ENCODE measurements at regions not wholly inside any gene's neighbourhood (a gene's known extent, or its start where the extent isn't known, plus 50 kb on each side); places are given as distances from the start of the nearest gene placed in this dataset.

DNA sequence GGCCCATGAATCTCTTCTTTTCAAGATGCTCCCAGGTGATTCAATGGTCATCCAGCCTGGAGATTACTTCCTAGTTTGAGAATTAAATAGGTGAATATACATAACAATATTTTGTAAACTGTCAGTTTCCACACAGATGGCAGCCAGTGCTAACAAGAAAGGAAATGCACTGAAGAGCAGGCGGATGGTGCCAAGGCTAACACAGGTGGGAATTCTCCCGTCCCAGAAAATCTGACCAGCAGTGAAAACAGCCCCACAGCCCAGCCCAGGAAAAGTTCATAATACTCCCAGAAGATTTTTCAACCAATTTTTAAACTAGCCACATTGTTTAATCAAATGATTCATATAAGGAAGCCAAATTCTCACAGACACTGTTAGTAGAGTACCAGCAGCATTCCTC lies 387.2 kb upstream of the GATB start:
- Histone ChIP-seq H3K27me3 (ENCODE audit: control insufficient read depth in 2 of 2, insufficient read depth in 2 of 2, low read length in 2 of 2) (no peaks in the 10 kb centered on the region), H4K20me1 (ENCODE audit: insufficient read depth, low read length) (no peaks in the 10 kb centered on the region), H3K27ac (ENCODE audit: low read depth in 1 of 2, low read length in 2 of 2) (no peak overlapping the region), H3K4me3 (replicated peaks in 1 of 3; ENCODE audit: low read depth in 2 of 3, low read length in 3 of 3) (no peak overlapping the region), H3K9me3 (replicated peaks in 1 of 2; ENCODE audit: control insufficient read depth in 1 of 2, insufficient read depth in 1 of 2, low read length in 2 of 2) (peaks cover 17 to 18% of the 10 kb centered on the region in 2 donors), H3K4me2 (replicated peaks; ENCODE audit: extremely low read depth, low read length, poor library complexity, severe bottlenecking) (no peak overlapping the region), H3K36me3 (replicated peaks in 1 of 2; ENCODE audit: control insufficient read depth in 1 of 2, insufficient read depth in 2 of 2, low read length in 2 of 2) (no peaks in the 10 kb centered on the region), H3K79me2 (ENCODE audit: insufficient read depth, low read length) (no peaks in the 10 kb centered on the region), H3K9ac (ENCODE audit: insufficient read depth, low read length, poor library complexity, severe bottlenecking) (no peak overlapping the region), H2AFZ (ENCODE audit: insufficient read depth, low read depth, low read length, poor library complexity, severe bottlenecking) (no peak overlapping the region), H3K4me1 (ENCODE audit: control insufficient read depth in 1 of 2, insufficient read depth in 2 of 2, low read length in 2 of 2) (no peaks in the 10 kb centered on the region)
- no peaks in the 10 kb centered on the region for H3K36me3 Mint-ChIP-seq
- peaks cover 0 to 2% (median 0%) of the 10 kb centered on the region in 3 donors for H3K27me3 Mint-ChIP-seq (ENCODE audit: low read depth in 3 of 3)
- no peak overlapping the region for H3K27ac Mint-ChIP-seq
- intact Hi-C loops (cut with micrococcal nuclease): no loop called here
- peaks cover 18 to 46% (median 34%) of the 10 kb centered on the region in 7 donors for H3K9me3 Mint-ChIP-seq
- 83% methylated on average over 2 of the region's 2 CpGs for WGBS (ENCODE audit: insufficient coverage)
- DNase-seq: no peak
- TF ChIP-seq, protein P1, sequence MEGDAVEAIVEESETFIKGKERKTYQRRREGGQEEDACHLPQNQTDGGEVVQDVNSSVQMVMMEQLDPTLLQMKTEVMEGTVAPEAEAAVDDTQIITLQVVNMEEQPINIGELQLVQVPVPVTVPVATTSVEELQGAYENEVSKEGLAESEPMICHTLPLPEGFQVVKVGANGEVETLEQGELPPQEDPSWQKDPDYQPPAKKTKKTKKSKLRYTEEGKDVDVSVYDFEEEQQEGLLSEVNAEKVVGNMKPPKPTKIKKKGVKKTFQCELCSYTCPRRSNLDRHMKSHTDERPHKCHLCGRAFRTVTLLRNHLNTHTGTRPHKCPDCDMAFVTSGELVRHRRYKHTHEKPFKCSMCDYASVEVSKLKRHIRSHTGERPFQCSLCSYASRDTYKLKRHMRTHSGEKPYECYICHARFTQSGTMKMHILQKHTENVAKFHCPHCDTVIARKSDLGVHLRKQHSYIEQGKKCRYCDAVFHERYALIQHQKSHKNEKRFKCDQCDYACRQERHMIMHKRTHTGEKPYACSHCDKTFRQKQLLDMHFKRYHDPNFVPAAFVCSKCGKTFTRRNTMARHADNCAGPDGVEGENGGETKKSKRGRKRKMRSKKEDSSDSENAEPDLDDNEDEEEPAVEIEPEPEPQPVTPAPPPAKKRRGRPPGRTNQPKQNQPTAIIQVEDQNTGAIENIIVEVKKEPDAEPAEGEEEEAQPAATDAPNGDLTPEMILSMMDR (IDR thresholded peaks at IDR 0.05): no peak
- no peaks in the 10 kb centered on the region for H3K4me1 Mint-ChIP-seq
- H3K4me3 Mint-ChIP-seq: no peak overlapping the region

GRCh38 chr4:152146244-152146643 lies 385.4 kb upstream of the GATB start:
- Histone ChIP-seq H2AFZ (ENCODE audit: insufficient read depth, low read depth, low read length, poor library complexity, severe bottlenecking) (no peak overlapping the region), H4K20me1 (ENCODE audit: insufficient read depth, low read length) (no peaks in the 10 kb centered on the region), H3K4me3 (replicated peaks in 1 of 3; ENCODE audit: low read depth in 2 of 3, low read length in 3 of 3) (no peak overlapping the region), H3K27ac (ENCODE audit: low read depth in 1 of 2, low read length in 2 of 2) (no peak overlapping the region), H3K36me3 (replicated peaks in 1 of 2; ENCODE audit: control insufficient read depth in 1 of 2, insufficient read depth in 2 of 2, low read length in 2 of 2) (no peaks in the 10 kb centered on the region), H3K27me3 (ENCODE audit: control insufficient read depth in 2 of 2, insufficient read depth in 2 of 2, low read length in 2 of 2) (no peaks in the 10 kb centered on the region), H3K4me1 (ENCODE audit: control insufficient read depth in 1 of 2, insufficient read depth in 2 of 2, low read length in 2 of 2) (no peaks in the 10 kb centered on the region), H3K4me2 (replicated peaks; ENCODE audit: extremely low read depth, low read length, poor library complexity, severe bottlenecking) (no peak overlapping the region), H3K79me2 (ENCODE audit: insufficient read depth, low read length) (no peaks in the 10 kb centered on the region), H3K9ac (ENCODE audit: insufficient read depth, low read length, poor library complexity, severe bottlenecking) (no peak overlapping the region), H3K9me3 (replicated peaks in 1 of 2; ENCODE audit: control insufficient read depth in 1 of 2, insufficient read depth in 1 of 2, low read length in 2 of 2) (peaks cover 17 to 18% of the 10 kb centered on the region in 2 donors)
- no peaks in the 10 kb centered on the region for H3K4me1 Mint-ChIP-seq
- TF ChIP-seq, protein P1 (IDR thresholded peaks at IDR 0.05): no peak
- no peak overlapping the region for H3K27ac Mint-ChIP-seq
- peaks cover 0 to 2% (median 0%) of the 10 kb centered on the region in 3 donors for H3K27me3 Mint-ChIP-seq (ENCODE audit: low read depth in 3 of 3)
- no peak overlapping the region for H3K4me3 Mint-ChIP-seq
- intact Hi-C loops (cut with micrococcal nuclease): no loop called here
- peaks cover 18 to 48% (median 34%) of the 10 kb centered on the region in 7 donors for H3K9me3 Mint-ChIP-seq
- DNase-seq: no peak
- no CpG with 5 or more reads among the region's 1 CpG for WGBS (ENCODE audit: insufficient coverage)
- H3K36me3 Mint-ChIP-seq: no peaks in the 10 kb centered on the region

Measured in CD14-positive monocyte (primary cell).